CD8-positive, alpha-beta memory T cell (primary cell): ENCODE measurements at regions not wholly inside any gene's neighbourhood (a gene's known extent, or its start where the extent isn't known, plus 50 kb on each side); places are given as distances from the start of the nearest gene placed in this dataset.

Source experiments
- CTCF ChIA-PET: fragments of 350-600 bp; sonication (Branson Sonifier 250); formaldehyde crosslinking; loops from one replicate; lab custom pipeline; 2021; ENCODE audit warnings: antibody characterized with exemption; lab: Charles Lee
- POLR2A ChIA-PET: fragments of 350-600 bp; sonication (Branson Sonifier 250); formaldehyde crosslinking; loops from one replicate; lab custom pipeline; 2021; ENCODE audit warnings: antibody characterized with exemption; lab: Charles Lee
- DNase-seq, 5 donors: peaks; one replicate each; pipeline versions ENCODE4 v3.0.0 to v3.0.0-alpha.2; 2020 to 2022; ENCODE audit warnings: mixed read lengths in 1 of 5
- H3K27ac ChIP-seq: one replicate; pipeline ENCODE4 v1.7.0; 2013; ENCODE audit warnings: low read depth, mild to moderate bottlenecking, low read length, moderate library complexity
- H3K27me3 ChIP-seq: 2 replicates; pipeline ENCODE4 v1.7.0; 2013; ENCODE audit warnings: low read length, mild to moderate bottlenecking; ENCODE audit not compliant: insufficient read depth, poor library complexity, severe bottlenecking
- H3K36me3 ChIP-seq: 2 replicates; pipeline ENCODE4 v1.7.0; 2013; ENCODE audit warnings: mild to moderate bottlenecking, low read length, moderate library complexity; ENCODE audit not compliant: insufficient read depth
- H3K4me1 ChIP-seq: 2 replicates; pipeline ENCODE4 v1.7.0; 2013; ENCODE audit warnings: mild to moderate bottlenecking, low read length, moderate library complexity; ENCODE audit not compliant: insufficient read depth
- H3K4me3 ChIP-seq: 2 replicates; pipeline ENCODE4 v1.7.0; 2013; ENCODE audit warnings: mild to moderate bottlenecking, low read length
- H3K9me3 ChIP-seq: 2 replicates; pipeline ENCODE4 v1.7.0; 2013; ENCODE audit warnings: mild to moderate bottlenecking, low read length
- H3K27ac Mint-ChIP-seq, 8 donors: one replicate each; pipeline ENCODE4 v1.8.0; 2020 to 2021; ENCODE audit warnings: mixed read lengths in 8 of 8, mild to moderate bottlenecking in 6 of 8, inconsistent platforms in 3 of 8, moderate library complexity in 3 of 8
- H3K27me3 Mint-ChIP-seq, 2 donors: one replicate each; pipeline ENCODE4 v1.8.0; 2020 to 2021; ENCODE audit warnings: mixed read lengths in 2 of 2, mild to moderate bottlenecking in 1 of 2, moderate library complexity in 1 of 2
- H3K36me3 Mint-ChIP-seq, 3 donors: one replicate each; pipeline ENCODE4 v1.8.0; 2020 to 2021; ENCODE audit warnings: mixed read lengths in 3 of 3, inconsistent platforms in 1 of 3, mild to moderate bottlenecking in 1 of 3
- H3K4me1 Mint-ChIP-seq, 3 donors: one replicate each; pipeline ENCODE4 v1.8.0; 2020 to 2021; ENCODE audit warnings: mixed read lengths in 3 of 3, inconsistent platforms in 1 of 3, mild to moderate bottlenecking in 1 of 3
- H3K4me3 Mint-ChIP-seq, 7 donors: one replicate each; pipeline ENCODE4 v1.8.0; 2020 to 2021; ENCODE audit warnings: mixed read lengths in 7 of 7, mild to moderate bottlenecking in 6 of 7, moderate library complexity in 4 of 7, inconsistent platforms in 2 of 7
- H3K9me3 Mint-ChIP-seq, 5 donors: one replicate each; pipeline ENCODE4 v1.8.0; 2020 to 2022; ENCODE audit warnings: mixed read lengths in 5 of 5, mild to moderate bottlenecking in 3 of 5, moderate library complexity in 2 of 5, inconsistent platforms in 1 of 5

DNA sequence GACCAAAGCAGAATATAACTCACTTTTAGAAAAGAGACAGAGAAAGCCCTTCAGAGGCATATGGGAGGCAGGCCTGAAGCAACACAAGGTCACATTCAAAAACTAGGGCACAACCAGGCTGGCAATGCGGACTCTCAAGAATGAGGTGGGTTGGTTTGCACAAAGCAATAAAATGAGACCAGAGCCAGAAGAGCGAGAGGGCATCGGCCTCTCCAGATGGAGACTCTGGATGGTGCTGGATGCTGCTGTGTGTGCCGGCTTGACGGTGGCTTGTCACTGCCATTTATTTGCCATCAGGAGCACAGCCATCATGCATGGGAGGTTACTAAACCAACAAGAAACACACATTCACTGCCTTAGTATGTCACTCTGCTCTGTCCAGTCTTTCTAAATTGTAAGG is 649.4 kb downstream of the DIAPH3 start:
- Histone ChIP-seq H3K4me1 (no peaks in the 10 kb centered on the region), H3K27me3 (no peaks in the 10 kb centered on the region), H3K36me3 (no peaks in the 10 kb centered on the region), H3K9me3 (no peaks in the 10 kb centered on the region), H3K27ac (no peak overlapping the region), H3K4me3 (no peak overlapping the region)
- H3K4me3 Mint-ChIP-seq: no peak overlapping the region
- no peaks in the 10 kb centered on the region for H3K4me1 Mint-ChIP-seq
- POLR2A ChIA-PET: no interaction called here
- H3K36me3 Mint-ChIP-seq: no peaks in the 10 kb centered on the region
- no peak for DNase-seq
- no peak overlapping the region for H3K27ac Mint-ChIP-seq
- CTCF ChIA-PET: no interaction called here
- H3K9me3 Mint-ChIP-seq: no peaks in the 10 kb centered on the region
- H3K27me3 Mint-ChIP-seq: no peaks in the 10 kb centered on the region

DNA sequence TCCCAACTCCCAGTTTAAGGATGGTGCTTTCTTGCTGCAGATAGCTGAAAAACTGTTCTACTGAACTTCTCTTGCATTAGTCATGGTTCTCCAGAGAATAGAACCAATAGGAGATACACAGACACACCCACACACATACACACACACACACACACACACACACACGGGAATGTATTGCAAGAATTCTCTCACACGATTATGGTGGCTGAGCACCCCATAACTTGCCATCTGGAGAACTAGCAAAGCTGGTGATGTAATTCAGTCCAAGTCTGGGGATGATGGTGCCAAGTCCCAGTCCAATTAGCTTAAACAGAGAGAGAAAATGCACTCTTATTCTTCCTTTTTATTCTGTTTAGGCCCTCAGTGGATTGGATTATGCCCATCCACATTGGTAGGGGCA is 643.9 kb downstream of the DIAPH3 start:
- CTCF ChIA-PET: no interaction called here
- Histone ChIP-seq H3K9me3 (no peaks in the 10 kb centered on the region), H3K27ac (no peak overlapping the region), H3K4me1 (no peaks in the 10 kb centered on the region), H3K4me3 (no peak overlapping the region), H3K27me3 (no peaks in the 10 kb centered on the region), H3K36me3 (no peaks in the 10 kb centered on the region)
- Mint-ChIP-seq H3K9me3 (no peaks in the 10 kb centered on the region), H3K4me1 (no peaks in the 10 kb centered on the region), H3K27ac (no peak overlapping the region), H3K4me3 (no peak overlapping the region), H3K36me3 (no peaks in the 10 kb centered on the region), H3K27me3 (peaks cover 0 to 1% of the 10 kb centered on the region in 2 donors)
- POLR2A ChIA-PET: no interaction called here
- no peak for DNase-seq

DNA sequence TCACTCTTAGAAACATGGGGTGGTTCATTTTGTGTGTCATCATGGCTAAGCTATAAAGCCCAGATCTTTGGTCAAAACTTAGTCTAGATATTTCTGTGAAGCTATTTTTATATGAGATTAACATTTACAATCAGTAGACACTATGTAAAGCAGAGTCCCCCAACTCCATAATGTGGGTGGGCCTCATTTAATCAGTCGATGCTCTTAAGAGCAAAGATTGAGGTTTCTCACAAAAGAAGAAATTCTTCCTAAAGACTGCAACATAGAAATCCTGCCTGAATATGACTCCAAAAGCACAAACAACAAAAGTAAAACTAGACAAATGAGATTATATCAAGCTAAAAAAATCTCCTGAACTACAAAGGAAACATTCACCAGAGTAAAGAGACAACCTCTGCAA is 642.2 kb downstream of the DIAPH3 start:
- CTCF ChIA-PET: no interaction called here
- no peak overlapping the region for H3K27ac Mint-ChIP-seq
- no peaks in the 10 kb centered on the region for H3K9me3 ChIP-seq

DNA sequence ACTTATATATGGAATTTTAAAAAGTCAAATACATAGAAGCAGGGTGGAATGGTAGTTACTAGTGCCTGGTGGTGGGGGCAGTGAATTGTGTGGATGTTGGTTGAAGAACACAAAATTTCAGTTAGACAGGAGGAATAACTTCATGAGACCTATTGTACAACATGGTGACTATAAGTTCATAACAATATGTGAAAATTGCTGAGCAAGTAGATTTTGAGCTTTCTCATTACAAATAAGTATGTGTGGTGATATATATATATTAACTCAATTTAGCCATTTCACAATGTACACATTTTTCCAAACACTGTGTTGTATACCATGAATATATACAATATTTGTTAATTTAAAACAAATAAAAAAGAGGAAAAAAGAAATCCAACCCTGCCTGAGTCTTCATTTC is 641.1 kb downstream of the DIAPH3 start:
- H3K4me3 Mint-ChIP-seq: no peak overlapping the region
- POLR2A ChIA-PET: no interaction called here

More for the DNA sequence above, 642.2 kb downstream of the DIAPH3 start:
- no peaks in the 10 kb centered on the region for H3K36me3 Mint-ChIP-seq
- Histone ChIP-seq H3K4me3 (no peak overlapping the region), H3K4me1 (no peaks in the 10 kb centered on the region), H3K27ac (no peak overlapping the region), H3K36me3 (no peaks in the 10 kb centered on the region), H3K27me3 (no peaks in the 10 kb centered on the region)
- H3K4me1 Mint-ChIP-seq: no peaks in the 10 kb centered on the region
- no peaks in the 10 kb centered on the region for H3K9me3 Mint-ChIP-seq
- H3K27me3 Mint-ChIP-seq: peaks cover 1 to 3% of the 10 kb centered on the region in 2 donors
- POLR2A ChIA-PET: no interaction called here
- H3K4me3 Mint-ChIP-seq: no peak overlapping the region
- DNase-seq: no peak

DNA sequence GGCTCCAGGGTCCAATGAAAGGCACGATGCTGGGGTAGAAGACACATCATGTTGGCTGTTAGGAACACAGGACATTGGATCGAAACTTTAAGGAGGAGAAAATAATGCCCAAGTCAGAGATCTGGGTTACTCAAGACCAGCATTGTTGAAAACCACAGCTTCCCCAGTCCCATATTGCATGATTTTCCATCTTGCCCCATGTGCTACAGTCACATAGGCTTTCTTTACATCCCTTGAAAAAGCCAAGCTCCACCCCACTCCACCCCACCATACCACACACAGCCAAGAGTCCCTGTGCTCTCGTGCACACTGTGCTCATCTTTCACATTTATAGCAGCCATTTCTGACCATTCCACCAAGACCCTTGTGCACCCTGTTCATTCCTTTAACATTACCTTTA is 636.2 kb downstream of the DIAPH3 start:
- ChIA-PET POLR2A (no interaction called here), CTCF (no interaction called here)
- no peak overlapping the region for H3K4me3 Mint-ChIP-seq
- H3K4me3 ChIP-seq: no peak overlapping the region
- no peaks in the 10 kb centered on the region for H3K36me3 Mint-ChIP-seq
- H3K27me3 Mint-ChIP-seq: peaks cover 3 to 4% of the 10 kb centered on the region in 2 donors
- H3K9me3 ChIP-seq: no peaks in the 10 kb centered on the region
- no peak for DNase-seq
- peaks cover 2 to 6% (median 6%) of the 10 kb centered on the region in 3 donors for H3K4me1 Mint-ChIP-seq
- no peak overlapping the region for H3K27ac Mint-ChIP-seq
- H3K36me3 ChIP-seq: no peaks in the 10 kb centered on the region
- no peaks in the 10 kb centered on the region for H3K9me3 Mint-ChIP-seq
- H3K27me3 ChIP-seq: no peaks in the 10 kb centered on the region
- no peak overlapping the region for H3K27ac ChIP-seq
- H3K4me1 ChIP-seq: peaks cover 11% of the 10 kb centered on the region

More for the DNA sequence above, 641.1 kb downstream of the DIAPH3 start:
- Mint-ChIP-seq H3K36me3 (no peaks in the 10 kb centered on the region), H3K27me3 (peaks cover 3% of the 10 kb centered on the region in 2 donors), H3K9me3 (no peaks in the 10 kb centered on the region), H3K27ac (no peak overlapping the region), H3K4me1 (no peaks in the 10 kb centered on the region)
- no peaks in the 10 kb centered on the region for H3K9me3 ChIP-seq
- no peak overlapping the region for H3K4me3 ChIP-seq
- CTCF ChIA-PET: no interaction called here
- no peaks in the 10 kb centered on the region for H3K36me3 ChIP-seq
- H3K27ac ChIP-seq: no peak overlapping the region
- H3K27me3 ChIP-seq: no peaks in the 10 kb centered on the region
- H3K4me1 ChIP-seq: no peaks in the 10 kb centered on the region
- no peak for DNase-seq

DNA sequence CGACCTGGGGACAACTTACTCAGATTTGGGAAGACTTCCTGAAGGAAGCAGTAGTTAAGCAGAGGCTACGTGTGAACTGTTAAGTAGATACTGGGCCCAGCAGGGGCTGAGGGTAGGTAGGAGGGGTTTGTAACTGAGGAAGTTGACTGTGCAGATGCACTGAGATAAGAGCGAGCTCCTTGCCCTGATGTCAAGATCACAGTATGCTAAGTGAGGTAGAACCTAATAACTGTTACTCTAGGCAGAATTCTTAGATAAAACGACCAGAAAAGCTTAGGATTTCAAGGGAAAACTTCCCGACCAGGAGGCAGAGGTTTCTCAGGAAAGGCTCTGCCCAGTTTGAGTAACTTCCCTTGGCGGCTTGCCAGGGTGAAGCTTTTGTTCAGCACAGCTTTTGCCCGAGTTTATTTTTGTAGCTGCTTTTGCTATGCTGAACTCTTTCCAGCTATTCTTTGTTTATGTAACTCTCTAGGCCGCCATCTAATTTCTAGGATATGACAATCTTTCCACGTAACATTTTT is 632.1 kb downstream of the DIAPH3 start:
- DNase-seq: peak in 1 of 5 donors; percentile 10
- H3K27ac ChIP-seq: no peak overlapping the region
- ChIA-PET POLR2A (no interaction called here), CTCF (no interaction called here)
- Mint-ChIP-seq H3K4me3 (peak overlapping the region in 4 of 7 donors; percentile 6 to 27 (median 20)), H3K27ac (peak overlapping the region in 2 of 8 donors; percentile 12 to 65), H3K9me3 (no peaks in the 10 kb centered on the region), H3K27me3 (peaks cover 0 to 2% of the 10 kb centered on the region in 2 donors), H3K4me1 (peaks cover 2 to 6% (median 6%) of the 10 kb centered on the region in 3 donors), H3K36me3 (no peaks in the 10 kb centered on the region)
- no peak overlapping the region for H3K4me3 ChIP-seq
- peaks cover 11% of the 10 kb centered on the region for H3K4me1 ChIP-seq
- H3K36me3 ChIP-seq: no peaks in the 10 kb centered on the region
- H3K9me3 ChIP-seq: no peaks in the 10 kb centered on the region
- H3K27me3 ChIP-seq: no peaks in the 10 kb centered on the region

DNA sequence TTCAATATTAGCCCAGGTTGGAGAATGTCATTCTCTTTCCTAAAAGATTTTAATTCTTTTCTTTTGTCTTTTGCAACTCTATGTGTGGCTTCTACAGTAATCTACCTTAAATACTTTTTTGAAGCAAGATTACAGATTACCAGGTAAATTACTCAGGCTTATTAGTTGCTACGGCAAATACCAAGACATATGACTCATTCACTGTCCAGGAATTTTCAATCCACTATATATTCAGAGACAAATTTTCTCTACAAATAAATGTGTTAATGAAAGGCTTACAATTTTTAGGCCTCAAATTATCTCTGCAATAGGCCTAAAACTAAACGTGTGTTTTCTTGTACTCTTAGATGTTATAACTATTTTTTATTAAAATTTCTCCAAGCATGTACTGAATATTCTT is 631.3 kb downstream of the DIAPH3 start:
- no peak for DNase-seq
- H3K4me3 ChIP-seq: no peak overlapping the region
- CTCF ChIA-PET: no interaction called here
- Mint-ChIP-seq H3K36me3 (no peaks in the 10 kb centered on the region), H3K27ac (no peak overlapping the region), H3K9me3 (no peaks in the 10 kb centered on the region), H3K4me3 (no peak overlapping the region), H3K4me1 (peaks cover 2 to 6% (median 6%) of the 10 kb centered on the region in 3 donors), H3K27me3 (peaks cover 0 to 2% of the 10 kb centered on the region in 2 donors)
- no peaks in the 10 kb centered on the region for H3K27me3 ChIP-seq
- no peaks in the 10 kb centered on the region for H3K36me3 ChIP-seq
- H3K9me3 ChIP-seq: no peaks in the 10 kb centered on the region
- H3K4me1 ChIP-seq: peaks cover 11% of the 10 kb centered on the region
- H3K27ac ChIP-seq: no peak overlapping the region
- POLR2A ChIA-PET: no interaction called here

DNA sequence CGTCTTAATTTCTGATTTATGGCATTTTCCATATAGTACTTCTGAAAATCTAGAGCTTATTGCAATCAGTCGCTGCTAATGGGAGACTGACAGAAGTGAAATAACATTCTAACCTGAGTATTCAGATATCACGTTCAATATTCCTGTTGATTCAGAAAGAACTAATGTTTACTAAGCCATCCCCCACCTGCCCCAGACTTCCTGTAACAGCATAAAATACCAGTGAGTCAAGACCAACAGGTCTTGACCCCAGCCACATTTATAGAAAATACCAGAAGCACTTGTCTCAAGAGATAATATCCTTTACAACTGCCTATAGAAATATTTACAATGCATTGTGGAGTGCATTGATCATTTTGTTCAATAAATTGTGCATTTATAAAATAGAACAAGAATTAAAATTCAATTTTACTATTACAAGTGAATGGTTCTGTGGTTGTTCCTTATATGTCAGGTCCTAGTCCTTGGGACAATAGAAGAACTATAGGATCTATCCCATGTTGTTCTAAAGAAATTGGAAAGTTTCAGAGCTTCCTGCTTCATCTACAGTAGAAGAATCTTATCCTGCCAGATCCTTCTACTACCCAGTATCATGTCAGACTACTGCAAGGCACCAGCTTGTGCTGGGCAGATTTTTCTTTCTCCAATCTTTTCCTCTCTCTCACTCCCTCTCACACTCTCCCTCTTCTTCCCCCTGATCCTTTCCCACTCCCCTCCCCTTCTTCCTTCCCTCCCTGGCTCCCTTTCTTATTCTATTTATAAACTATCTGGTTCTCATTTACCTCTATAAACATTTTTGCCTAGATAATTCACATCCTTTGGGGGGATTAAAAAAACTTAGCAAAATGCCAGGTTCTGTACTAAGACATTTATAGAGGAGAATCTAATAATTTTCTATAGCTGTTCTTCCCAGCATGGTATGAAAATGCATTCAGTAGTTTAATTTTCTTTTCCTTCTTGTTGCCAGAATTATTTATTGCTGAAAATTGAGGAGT is 629.9 kb downstream of the DIAPH3 start:
- Mint-ChIP-seq H3K27ac (no peak overlapping the region), H3K36me3 (no peaks in the 10 kb centered on the region), H3K27me3 (no peaks in the 10 kb centered on the region), H3K4me3 (no peak overlapping the region), H3K4me1 (peaks cover 2 to 6% (median 6%) of the 10 kb centered on the region in 3 donors), H3K9me3 (no peaks in the 10 kb centered on the region)
- no peak for DNase-seq
- POLR2A ChIA-PET: no interaction called here
- no peaks in the 10 kb centered on the region for H3K27me3 ChIP-seq
- peaks cover 11% of the 10 kb centered on the region for H3K4me1 ChIP-seq
- no peaks in the 10 kb centered on the region for H3K9me3 ChIP-seq
- no peaks in the 10 kb centered on the region for H3K36me3 ChIP-seq
- H3K27ac ChIP-seq: no peak overlapping the region
- CTCF ChIA-PET: no interaction called here
- H3K4me3 ChIP-seq: no peak overlapping the region
